IPS DF 4.7 (cell line): ENCODE measurements at regions not wholly inside any gene's neighbourhood (a gene's known extent, or its start where the extent isn't known, plus 50 kb on each side); places are given as distances from the start of the nearest gene placed in this dataset.
"Not testable (repeated sequence)": the region's sequence is repeated elsewhere in the genome, so short reads cannot be mapped to it uniquely, and the experiment has no call there.

Source experiments
- DNase-seq: peaks from one replicate; pipeline ENCODE4 v3.0.0-alpha.2; 2013; ENCODE audit warnings: low spot score; ENCODE audit errors: extremely low read depth

- no peak for DNase-seq
Measured at GRCh38 chr15:96470681-96471310, 140.3 kb downstream of the NR2F2 start.

- DNase-seq = no peak
Measured at GRCh38 chr15:96472681-96473080, 142.2 kb downstream of the NR2F2 start.

GRCh38 chr15:96473556-96473955, 143.1 kb downstream of the NR2F2 start:
- DNase-seq = no peak

- DNase-seq = no peak
Measured at GRCh38 chr15:96474231-96474664, 143.7 kb downstream of the NR2F2 start.

- DNase-seq = no peak
Measured at GRCh38 chr15:96477227-96477626, 146.7 kb downstream of the NR2F2 start.

- DNase-seq = not testable (repeated sequence)
Measured at GRCh38 chr15:96484412-96484811, 153.9 kb downstream of the NR2F2 start.

GRCh38 chr15:96484830-96485229, 154.3 kb downstream of the NR2F2 start:
- no peak for DNase-seq

GRCh38 chr15:96487245-96487644, 156.7 kb downstream of the NR2F2 start:
- no peak for DNase-seq

- DNase-seq = not testable (repeated sequence)
Measured at GRCh38 chr15:96491066-96491699, 160.7 kb downstream of the NR2F2 start.

- not testable (repeated sequence) for DNase-seq
Measured at GRCh38 chr15:96491700-96492644, 161.5 kb downstream of the NR2F2 start.

GRCh38 chr15:96494505-96494904, 164.0 kb downstream of the NR2F2 start:
- no peak for DNase-seq

- DNase-seq = no peak
Measured at GRCh38 chr15:96495386-96495785, 164.9 kb downstream of the NR2F2 start.

GRCh38 chr15:96497951-96498350, 167.5 kb downstream of the NR2F2 start:
- DNase-seq = no peak

GRCh38 chr15:96500508-96500907, 170.0 kb downstream of the NR2F2 start:
- DNase-seq = no peak

GRCh38 chr15:96501362-96501761, 170.9 kb downstream of the NR2F2 start:
- no peak for DNase-seq

GRCh38 chr15:96502196-96502595, 171.7 kb downstream of the NR2F2 start:
- DNase-seq = no peak

GRCh38 chr15:96503276-96503675, 172.8 kb downstream of the NR2F2 start:
- no peak for DNase-seq

GRCh38 chr15:96504371-96504770, 173.9 kb downstream of the NR2F2 start:
- no peak for DNase-seq

GRCh38 chr15:96505014-96505413, 174.5 kb downstream of the NR2F2 start:
- no peak for DNase-seq

- DNase-seq = no peak
Measured at GRCh38 chr15:96514607-96515285, 184.2 kb downstream of the NR2F2 start.

- DNase-seq = no peak
Measured at GRCh38 chr15:96515371-96515770, 184.9 kb downstream of the NR2F2 start.

- DNase-seq = no peak
Measured at GRCh38 chr15:96521386-96521785, 190.9 kb downstream of the NR2F2 start.
